K562 (cell line): ENCODE measurements at regions not wholly inside any gene's neighbourhood (a gene's known extent, or its start where the extent isn't known, plus 50 kb on each side); places are given as distances from the start of the nearest gene placed in this dataset.

Experiments
- ATF1 ChIP-seq, 2 experiments: fragments of 450-650 bp in 1 of 2; IDR thresholded peaks; 2 replicates each; pipeline ENCODE4 v1.6.1; 2016; ENCODE audit warnings: missing compliant biosample characterization in 1 of 2, missing genetic modification characterization in 1 of 2
- BCL6 ChIP-seq: fragments of 250-450 bp; sonication (Bioruptor Pico); IDR thresholded peaks from 2 replicates; pipeline ENCODE4 v1.4.0; 2020
- BRF2 ChIP-seq: IDR thresholded peaks from 3 replicates; pipeline ENCODE4 v1.6.1; 2011; ENCODE audit warnings: borderline replicate concordance, mild to moderate bottlenecking; ENCODE audit not compliant: insufficient read length, insufficient read depth
- CBX3 ChIP-seq, 2 experiments: IDR thresholded peaks; 1 replicate in 1 of 2; 2 replicates in 1 of 2; pipeline ENCODE4 v1.6.1; 2012; ENCODE audit warnings: inconsistent platforms in 2 of 2, low read length in 2 of 2, borderline replicate concordance in 1 of 2, control low read depth in 1 of 2
- FIP1L1 ChIP-seq: fragments of 200-400 bp; formaldehyde crosslinking; IDR thresholded peaks from 2 replicates; pipeline ENCODE4 v1.6.1; 2018; ENCODE audit warnings: mild to moderate bottlenecking, low read depth, low read length; ENCODE audit not compliant: poor library complexity, severe bottlenecking
- FOXA3 ChIP-seq, 2 experiments: fragments of 450-650 bp in 1 of 2; sonication (generic) in 1 of 2; formaldehyde crosslinking; IDR thresholded peaks in 1 of 2; conservative IDR thresholded peaks in 1 of 2; 2 replicates each; pipeline versions ENCODE4 v1.4.0 to v1.8.0; 2020 to 2022; ENCODE audit warnings: mild to moderate bottlenecking in 2 of 2, missing genetic modification reagents in 1 of 2
- MAFG ChIP-seq: fragments of 450-650 bp; conservative IDR thresholded peaks from 2 replicates; pipeline ENCODE4 v1.6.1; 2016; ENCODE audit warnings: missing genetic modification characterization, missing compliant biosample characterization
- RCOR1 ChIP-seq, 2 experiments: IDR thresholded peaks; 2 replicates each; pipeline ENCODE4 v1.6.1; 2012; ENCODE audit warnings: low read depth in 2 of 2, low read length in 2 of 2, borderline replicate concordance in 1 of 2, improper control_type of control experiment in 1 of 2
- SP2 ChIP-seq: IDR thresholded peaks from 2 replicates; pipeline ENCODE4 v1.6.1; 2011; ENCODE audit warnings: mild to moderate bottlenecking, low read depth, low read length, moderate library complexity; ENCODE audit not compliant: poor library complexity, severe bottlenecking; ENCODE audit errors: extremely low read depth
- TAF1 ChIP-seq: IDR thresholded peaks from 2 replicates; pipeline ENCODE4 v1.6.1; 2011; ENCODE audit warnings: mild to moderate bottlenecking, low read length, moderate library complexity; ENCODE audit not compliant: insufficient read depth, control insufficient read depth, severe bottlenecking; ENCODE audit errors: extremely low read depth
- TBP ChIP-seq: optimal IDR thresholded peaks from 2 replicates; pipeline ENCODE3; 2011; ENCODE audit warnings: low read depth, low read length, improper control_type of control experiment
- TF ChIP-seq, protein P1 (sequence below): fragments of 250-450 bp; sonication (Bioruptor Pico); IDR thresholded peaks from 2 replicates; pipeline ENCODE4 v1.5.0; 2022; ENCODE audit warnings: mild to moderate bottlenecking
- TF ChIP-seq, protein P2 (sequence below), 2 experiments: fragments of 450-650 bp; formaldehyde crosslinking in 1 of 2; IDR thresholded peaks; 2 replicates each; pipeline versions ENCODE4 v1.4.0 to v1.6.1; 2014 to 2020; ENCODE audit warnings: mild to moderate bottlenecking in 2 of 2, borderline replicate concordance in 1 of 2, low read depth in 1 of 2

GRCh38 chr4:123599920-123600810 lies 203.6 kb downstream of the SPRY1 start (continued):
- TF ChIP-seq, protein P1, sequence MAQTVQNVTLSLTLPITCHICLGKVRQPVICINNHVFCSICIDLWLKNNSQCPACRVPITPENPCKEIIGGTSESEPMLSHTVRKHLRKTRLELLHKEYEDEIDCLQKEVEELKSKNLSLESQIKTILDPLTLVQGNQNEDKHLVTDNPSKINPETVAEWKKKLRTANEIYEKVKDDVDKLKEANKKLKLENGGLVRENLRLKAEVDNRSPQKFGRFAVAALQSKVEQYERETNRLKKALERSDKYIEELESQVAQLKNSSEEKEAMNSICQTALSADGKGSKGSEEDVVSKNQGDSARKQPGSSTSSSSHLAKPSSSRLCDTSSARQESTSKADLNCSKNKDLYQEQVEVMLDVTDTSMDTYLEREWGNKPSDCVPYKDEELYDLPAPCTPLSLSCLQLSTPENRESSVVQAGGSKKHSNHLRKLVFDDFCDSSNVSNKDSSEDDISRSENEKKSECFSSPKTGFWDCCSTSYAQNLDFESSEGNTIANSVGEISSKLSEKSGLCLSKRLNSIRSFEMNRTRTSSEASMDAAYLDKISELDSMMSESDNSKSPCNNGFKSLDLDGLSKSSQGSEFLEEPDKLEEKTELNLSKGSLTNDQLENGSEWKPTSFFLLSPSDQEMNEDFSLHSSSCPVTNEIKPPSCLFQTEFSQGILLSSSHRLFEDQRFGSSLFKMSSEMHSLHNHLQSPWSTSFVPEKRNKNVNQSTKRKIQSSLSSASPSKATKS, result no peak
- no peak for TF ChIP-seq SP2
- peak; percentile 78 for TF ChIP-seq TBP
- peak in 1 of 2 experiments; percentile 52; a peak in 1 of 3 replicates for TF ChIP-seq CBX3 (IDR thresholded peaks at IDR 0.05; ENCODE audit: borderline replicate concordance in 1 of 2, low read length in 2 of 2)
- no peak for TF ChIP-seq BCL6 (CRISPR knock-in tag)
- peak in 1 of 2 experiments; percentile 53; a peak in 1 of 4 replicates for TF ChIP-seq RCOR1 (IDR thresholded peaks at IDR 0.05; ENCODE audit: borderline replicate concordance in 1 of 2, low read depth in 2 of 2, low read length in 2 of 2)
- TF ChIP-seq ATF1 (CRISPR knock-in tag; IDR thresholded peaks at IDR 0.05), result no peak
- TF ChIP-seq ATF1 (tag; IDR thresholded peaks at IDR 0.05), result 0 out of 2 replicates have a peak, but pooled peaks have one; percentile 32
- TF ChIP-seq, protein P2, sequence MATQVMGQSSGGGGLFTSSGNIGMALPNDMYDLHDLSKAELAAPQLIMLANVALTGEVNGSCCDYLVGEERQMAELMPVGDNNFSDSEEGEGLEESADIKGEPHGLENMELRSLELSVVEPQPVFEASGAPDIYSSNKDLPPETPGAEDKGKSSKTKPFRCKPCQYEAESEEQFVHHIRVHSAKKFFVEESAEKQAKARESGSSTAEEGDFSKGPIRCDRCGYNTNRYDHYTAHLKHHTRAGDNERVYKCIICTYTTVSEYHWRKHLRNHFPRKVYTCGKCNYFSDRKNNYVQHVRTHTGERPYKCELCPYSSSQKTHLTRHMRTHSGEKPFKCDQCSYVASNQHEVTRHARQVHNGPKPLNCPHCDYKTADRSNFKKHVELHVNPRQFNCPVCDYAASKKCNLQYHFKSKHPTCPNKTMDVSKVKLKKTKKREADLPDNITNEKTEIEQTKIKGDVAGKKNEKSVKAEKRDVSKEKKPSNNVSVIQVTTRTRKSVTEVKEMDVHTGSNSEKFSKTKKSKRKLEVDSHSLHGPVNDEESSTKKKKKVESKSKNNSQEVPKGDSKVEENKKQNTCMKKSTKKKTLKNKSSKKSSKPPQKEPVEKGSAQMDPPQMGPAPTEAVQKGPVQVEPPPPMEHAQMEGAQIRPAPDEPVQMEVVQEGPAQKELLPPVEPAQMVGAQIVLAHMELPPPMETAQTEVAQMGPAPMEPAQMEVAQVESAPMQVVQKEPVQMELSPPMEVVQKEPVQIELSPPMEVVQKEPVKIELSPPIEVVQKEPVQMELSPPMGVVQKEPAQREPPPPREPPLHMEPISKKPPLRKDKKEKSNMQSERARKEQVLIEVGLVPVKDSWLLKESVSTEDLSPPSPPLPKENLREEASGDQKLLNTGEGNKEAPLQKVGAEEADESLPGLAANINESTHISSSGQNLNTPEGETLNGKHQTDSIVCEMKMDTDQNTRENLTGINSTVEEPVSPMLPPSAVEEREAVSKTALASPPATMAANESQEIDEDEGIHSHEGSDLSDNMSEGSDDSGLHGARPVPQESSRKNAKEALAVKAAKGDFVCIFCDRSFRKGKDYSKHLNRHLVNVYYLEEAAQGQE (IDR thresholded peaks at IDR 0.05; ENCODE audit: borderline replicate concordance), result no peak
- TF ChIP-seq, protein P2 (CRISPR knock-in tag; IDR thresholded peaks at IDR 0.05; ENCODE audit: low read depth), result no peak
- TF ChIP-seq MAFG (tag), result no peak
- TF ChIP-seq TAF1, result peak; percentile 49
- TF ChIP-seq FOXA3 (CRISPR knock-in tag; conservative IDR thresholded peaks at IDR 0.05 in 1 of 2, IDR thresholded peaks at IDR 0.05 in 1 of 2), result peak; percentile 86 to 95
- no peak for TF ChIP-seq FIP1L1
- no peak for TF ChIP-seq BRF2
